CD14-positive monocyte (primary cell): ENCODE measurements at regions not wholly inside any gene's neighbourhood (a gene's known extent, or its start where the extent isn't known, plus 50 kb on each side); places are given as distances from the start of the nearest gene placed in this dataset.

Experiments
- DNase-seq, 3 donors: peaks; one replicate each; pipeline ENCODE4 v3.0.0-alpha.2; 2011 to 2022
- H2AFZ ChIP-seq: 2 replicates; pipeline ENCODE4 v1.6.0; 2012; ENCODE audit warnings: mild to moderate bottlenecking, low read depth, low read length, inconsistent platforms; ENCODE audit not compliant: insufficient read depth, poor library complexity, severe bottlenecking
- H3K27ac ChIP-seq, 2 donors: 1 replicate in 1 of 2; 2 replicates in 1 of 2; pipeline ENCODE4 v1.5.1; 2012 to 2013; ENCODE audit warnings: low read length in 2 of 2, control low read depth in 1 of 2, inconsistent platforms in 1 of 2, low read depth in 1 of 2, mild to moderate bottlenecking in 1 of 2
- H3K27me3 ChIP-seq, 2 donors: one replicate each; pipeline versions ENCODE4 v1.6.0 to v1.6.1; 2011 to 2013; ENCODE audit warnings: low read length in 2 of 2; ENCODE audit not compliant: control insufficient read depth in 2 of 2, insufficient read depth in 2 of 2
- H3K36me3 ChIP-seq, 2 donors: replicated peaks in 1 of 2; 1 replicate in 1 of 2; 2 replicates in 1 of 2; pipeline versions ENCODE4 v1.5.1 to v1.6.1; 2012 to 2013; ENCODE audit warnings: low read length in 2 of 2, control low read depth in 1 of 2, inconsistent platforms in 1 of 2, mild to moderate bottlenecking in 1 of 2; ENCODE audit not compliant: insufficient read depth in 2 of 2, control insufficient read depth in 1 of 2
- H3K4me1 ChIP-seq, 2 donors: 1 replicate in 1 of 2; 2 replicates in 1 of 2; pipeline versions ENCODE4 v1.5.1 to v1.6.1; 2012 to 2013; ENCODE audit warnings: low read length in 2 of 2, control low read depth in 1 of 2, inconsistent platforms in 1 of 2, mild to moderate bottlenecking in 1 of 2, moderate library complexity in 1 of 2; ENCODE audit not compliant: insufficient read depth in 2 of 2, control insufficient read depth in 1 of 2
- H3K4me2 ChIP-seq: replicated peaks from 2 replicates; pipeline ENCODE3; 2012; ENCODE audit warnings: low read length, moderate library complexity, mild to moderate bottlenecking; ENCODE audit not compliant: poor library complexity, severe bottlenecking; ENCODE audit errors: extremely low read depth
- H3K4me3 ChIP-seq, 3 experiments: fragments of 200-600 bp in 1 of 3; sonication (generic) in 1 of 3; replicated peaks in 1 of 3; 1 replicate in 2 of 3; 2 replicates in 1 of 3; pipeline ENCODE4 v1.5.1; 2011 to 2013; ENCODE audit warnings: low read length in 3 of 3, mild to moderate bottlenecking in 3 of 3, control low read depth in 2 of 3, low read depth in 2 of 3, inconsistent platforms in 1 of 3, moderate library complexity in 1 of 3
- H3K79me2 ChIP-seq: 2 replicates; pipeline ENCODE4 v1.6.0; 2012; ENCODE audit warnings: mild to moderate bottlenecking, control low read depth, inconsistent platforms, low read length, moderate library complexity; ENCODE audit not compliant: insufficient read depth
- H3K9ac ChIP-seq: 2 replicates; pipeline ENCODE4 v1.6.0; 2017; ENCODE audit warnings: low read length, mild to moderate bottlenecking; ENCODE audit not compliant: insufficient read depth, poor library complexity, severe bottlenecking
- H3K9me3 ChIP-seq, 2 donors: replicated peaks in 1 of 2; 1 replicate in 1 of 2; 2 replicates in 1 of 2; pipeline versions ENCODE4 v1.5.1 to v1.6.1; 2012 to 2013; ENCODE audit warnings: low read length in 2 of 2, control low read depth in 1 of 2; ENCODE audit not compliant: control insufficient read depth in 1 of 2, insufficient read depth in 1 of 2
- H4K20me1 ChIP-seq: 2 replicates; pipeline ENCODE4 v1.6.0; 2012; ENCODE audit warnings: mild to moderate bottlenecking, low read length, control low read depth, moderate library complexity; ENCODE audit not compliant: insufficient read depth
- H3K27ac Mint-ChIP-seq, 7 donors: one replicate each; pipeline ENCODE4 v1.8.0; 2020; ENCODE audit warnings: mild to moderate bottlenecking in 7 of 7, mixed read lengths in 7 of 7, moderate library complexity in 6 of 7, inconsistent platforms in 2 of 7
- H3K27me3 Mint-ChIP-seq, 3 donors: one replicate each; pipeline ENCODE4 v1.8.0; 2021 to 2022; ENCODE audit warnings: low read depth in 3 of 3, mild to moderate bottlenecking in 3 of 3, mixed read lengths in 3 of 3, moderate library complexity in 3 of 3, inconsistent platforms in 1 of 3
- H3K36me3 Mint-ChIP-seq, 2 donors: one replicate each; pipeline ENCODE4 v1.8.0; 2020; ENCODE audit warnings: mixed read lengths in 2 of 2, inconsistent platforms in 1 of 2, mild to moderate bottlenecking in 1 of 2
- H3K4me1 Mint-ChIP-seq: one replicate; pipeline ENCODE4 v1.8.0; 2020; ENCODE audit warnings: mild to moderate bottlenecking, mixed read lengths
- H3K4me3 Mint-ChIP-seq, 2 donors: one replicate each; pipeline ENCODE4 v1.8.0; 2020; ENCODE audit warnings: mild to moderate bottlenecking in 2 of 2, mixed read lengths in 2 of 2, moderate library complexity in 1 of 2
- H3K9me3 Mint-ChIP-seq, 7 donors: one replicate each; pipeline ENCODE4 v1.8.0; 2020 to 2022; ENCODE audit warnings: mixed read lengths in 7 of 7, mild to moderate bottlenecking in 6 of 7, moderate library complexity in 6 of 7, inconsistent platforms in 2 of 7
- CTCF ChIP-seq: fragments of 200-600 bp; IDR thresholded peaks from one replicate; pipeline ENCODE4 v1.8.0; 2022; ENCODE audit warnings: antibody characterized with exemption, mild to moderate bottlenecking
- WGBS: methylation state at CpG from one replicate; pipeline ENCODE4 v1.1.5; 2013; ENCODE audit warnings: missing lambda C conversion rate; ENCODE audit not compliant: insufficient coverage; 5-methylcytosine and 5-hydroxymethylcytosine counted together
- intact Hi-C, 2 donors: fragments of 100-400 bp; cut with micrococcal nuclease; formaldehyde crosslinking; loops; one replicate each; pipeline versions ENCODE4 v1.15.0 to v1.15.1; 2023

- no peaks in the 10 kb centered on the region for H3K9me3 ChIP-seq
- H3K4me2 ChIP-seq = no peak overlapping the region
- no peaks in the 10 kb centered on the region for H4K20me1 ChIP-seq
- Mint-ChIP-seq H3K36me3 (no peaks in the 10 kb centered on the region), H3K27me3 (peaks cover 4 to 12% (median 9%) of the 10 kb centered on the region in 3 donors), H3K9me3 (no peaks in the 10 kb centered on the region), H3K4me1 (peaks cover 2% of the 10 kb centered on the region), H3K4me3 (no peak overlapping the region), H3K27ac (no peak overlapping the region)
- 94% methylated on average over 2 of the region's 4 CpGs for WGBS
- no peaks in the 10 kb centered on the region for H3K27me3 ChIP-seq
- peak; percentile 9 for TF ChIP-seq CTCF
- no peak overlapping the region for H3K4me3 ChIP-seq
- intact Hi-C loops = loop anchor here in 1 of 2 donors (5.0 kb wide), 1 partner anchor 115 kb away; no protein-coding TSS in a partner anchor
- peak in 2 of 3 donors; percentile 10 to 15 for DNase-seq
- H3K79me2 ChIP-seq = no peaks in the 10 kb centered on the region
- H3K4me1 ChIP-seq = no peaks in the 10 kb centered on the region
- no peak overlapping the region for H3K27ac ChIP-seq
- H2AFZ ChIP-seq = no peak overlapping the region
- no peaks in the 10 kb centered on the region for H3K36me3 ChIP-seq
- H3K9ac ChIP-seq = no peak overlapping the region
Observed at GRCh38 chr2:16727256-16727655, 61.6 kb upstream of the CYRIA start.

GRCh38 chr2:16726577-16726976, 60.9 kb upstream of the CYRIA start:
- no peak overlapping the region for H3K4me2 ChIP-seq
- intact Hi-C loops = loop anchor here in 1 of 2 donors (5.0 kb wide), 1 partner anchor 114 kb away; no protein-coding TSS in a partner anchor
- Mint-ChIP-seq H3K36me3 (no peaks in the 10 kb centered on the region), H3K27me3 (peaks cover 4 to 12% (median 9%) of the 10 kb centered on the region in 3 donors), H3K4me3 (no peak overlapping the region), H3K27ac (no peak overlapping the region), H3K9me3 (no peaks in the 10 kb centered on the region), H3K4me1 (peaks cover 2% of the 10 kb centered on the region)
- H4K20me1 ChIP-seq = no peaks in the 10 kb centered on the region
- TF ChIP-seq CTCF = no peak
- H3K4me1 ChIP-seq = no peaks in the 10 kb centered on the region
- no peaks in the 10 kb centered on the region for H3K79me2 ChIP-seq
- no peaks in the 10 kb centered on the region for H3K36me3 ChIP-seq
- H2AFZ ChIP-seq = no peak overlapping the region
- no peak overlapping the region for H3K27ac ChIP-seq
- no peak overlapping the region for H3K4me3 ChIP-seq
- H3K9ac ChIP-seq = no peak overlapping the region
- no peak for DNase-seq
- H3K27me3 ChIP-seq = no peaks in the 10 kb centered on the region
- 100% methylated on average over 1 of the region's 4 CpGs for WGBS
- H3K9me3 ChIP-seq = no peaks in the 10 kb centered on the region
